Stomach (tissue), 8 donors: ENCODE measurements at regions not wholly inside any gene's neighbourhood (a gene's known extent, or its start where the extent isn't known, plus 50 kb on each side); places are given as distances from the start of the nearest gene placed in this dataset.
A peak's percentile ranks its signal among the peaks of the same experiment; 100 is the strongest.
"Not testable (repeated sequence)": the region's sequence is repeated elsewhere in the genome, so short reads cannot be mapped to it uniquely, and the experiment has no call there.

ENCODE experiments used
- DNase-seq, 2 donors: peaks; one replicate each; pipeline versions ENCODE4 v3.0.0 to v3.0.0-alpha.2; 2013 to 2019
- H3K27ac ChIP-seq, 5 donors: fragments of 200-600 bp in 4 of 5; sonication (generic) in 4 of 5; one replicate each; pipeline ENCODE4 v1.5.1; 2013 to 2019; ENCODE audit warnings: mild to moderate bottlenecking in 1 of 5, moderate library complexity in 1 of 5
- H3K27me3 ChIP-seq, 3 donors: fragments of 200-600 bp; sonication (generic); one replicate each; pipeline ENCODE4 v1.5.1; 2017 to 2019; ENCODE audit warnings: mixed run types in 1 of 3
- H3K36me3 ChIP-seq, 4 donors: fragments of 200-600 bp; sonication (generic); 1 replicate in 3 of 4; 2 replicates in 1 of 4; pipeline ENCODE4 v1.5.1; 2016 to 2019
- H3K4me1 ChIP-seq, 4 donors: fragments of 200-600 bp; sonication (generic); one replicate each; pipeline ENCODE4 v1.5.1; 2016 to 2019
- H3K4me3 ChIP-seq, 4 donors: fragments of 200-600 bp; sonication (generic) in 3 of 4; one replicate each; pipeline ENCODE4 v1.5.1; 2016 to 2019; ENCODE audit warnings: mild to moderate bottlenecking in 1 of 4
- H3K9me3 ChIP-seq, 4 donors: fragments of 200-600 bp; sonication (generic); one replicate each; pipeline ENCODE4 v1.5.1; 2016 to 2019
- EP300 ChIP-seq: sonication (generic); formaldehyde crosslinking; IDR thresholded peaks from one replicate; pipeline ENCODE4 v1.6.1; 2017; ENCODE audit warnings: antibody characterized with exemption
- POLR2A ChIP-seq, 4 donors: fragments of 450-650 bp; IDR thresholded peaks; one replicate each; pipeline ENCODE4 v1.6.1; 2016; ENCODE audit warnings: antibody characterized with exemption in 4 of 4, control low read depth in 2 of 4, mild to moderate bottlenecking in 1 of 4, moderate library complexity in 1 of 4
- POLR2AphosphoS5 ChIP-seq, 3 donors: sonication (generic); formaldehyde crosslinking; IDR thresholded peaks; one replicate each; pipeline ENCODE4 v1.6.1; 2016; ENCODE audit warnings: antibody characterized with exemption in 3 of 3
- WGBS, 5 donors: extraction: QIAGEN DNeasy Blood & Tissue Kit in 3 of 5; methylation state at CpG; one replicate each; pipeline versions ENCODE4 v1.1.5 to v1.1.7; 2013 to 2018; 5-methylcytosine and 5-hydroxymethylcytosine counted together
- intact Hi-C: fragments of 100-400 bp; cut with DNase I; formaldehyde crosslinking; loops from one replicate; pipeline ENCODE4 v1.15.1; 2023; ENCODE audit warnings: low total_unique reads
- TF ChIP-seq, protein P1 (sequence below), 7 experiments: fragments of 450-650 bp in 4 of 7; fragments of 200-600 bp in 3 of 7; sonication (generic) in 3 of 7; IDR thresholded peaks; one replicate each; pipeline ENCODE4 v1.5.1; 2016 to 2019; ENCODE audit warnings: antibody characterized with exemption in 7 of 7, control low read depth in 2 of 7, mild to moderate bottlenecking in 1 of 7
- donor health status: healthy with polysubstance abuse.
- donor health status: Bipolar disorder and iron deficiency.
- donor health status: healthy.

DNA sequence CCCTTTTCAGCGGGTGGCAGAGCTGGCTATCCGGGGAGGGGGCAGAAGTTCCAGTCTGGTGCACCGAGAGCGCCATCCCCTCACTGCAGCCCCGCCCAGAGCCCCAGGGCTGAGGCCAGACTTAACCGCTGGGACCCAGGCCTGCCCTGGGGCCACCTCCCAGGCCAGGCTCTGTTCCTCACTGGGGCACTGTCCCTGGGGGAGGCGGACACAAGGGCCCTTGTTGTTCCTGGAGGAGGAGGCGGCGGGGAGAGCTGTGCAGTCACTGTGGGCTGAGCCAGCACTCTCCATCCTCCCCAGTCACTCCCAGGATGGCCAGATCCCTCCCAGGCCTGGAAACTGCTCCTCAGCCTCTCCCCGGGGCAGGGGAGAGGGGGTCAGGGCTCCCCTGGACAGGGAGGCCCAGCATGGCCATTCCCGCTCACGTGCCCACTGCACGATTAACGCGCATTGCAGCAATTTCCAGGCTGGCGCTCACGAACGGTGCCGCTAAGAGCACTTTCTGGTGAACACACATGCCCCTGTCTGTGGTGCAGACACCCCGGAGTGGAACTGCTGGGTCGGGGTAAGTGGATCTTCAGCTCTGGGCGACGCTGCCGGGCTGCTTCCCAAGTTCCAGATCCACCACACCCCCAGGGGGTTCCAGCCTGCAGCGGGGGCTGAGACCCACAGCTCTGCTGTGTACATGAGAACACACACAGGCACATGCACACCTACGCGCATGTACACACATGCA lies 89.8 kb upstream of the SFSWAP start:
- Histone ChIP-seq H3K27me3 (peaks cover 0 to 79% (median 31%) of the 10 kb centered on the region in 3 donors), H3K36me3 (no peaks in the 10 kb centered on the region), H3K27ac (no peak overlapping the region), H3K4me1 (peaks cover 0 to 14% (median 7%) of the 10 kb centered on the region in 4 donors), H3K4me3 (no peak overlapping the region), H3K9me3 (no peaks in the 10 kb centered on the region)
- 72 to 80% (median 75%) methylated on average over 11 to 27 of the region's 27 CpGs for WGBS, 5 donors
- DNase-seq = peak in 1 of 2 donors; percentile 40
- intact Hi-C loops = no loop called here
- TF ChIP-seq, protein P1, sequence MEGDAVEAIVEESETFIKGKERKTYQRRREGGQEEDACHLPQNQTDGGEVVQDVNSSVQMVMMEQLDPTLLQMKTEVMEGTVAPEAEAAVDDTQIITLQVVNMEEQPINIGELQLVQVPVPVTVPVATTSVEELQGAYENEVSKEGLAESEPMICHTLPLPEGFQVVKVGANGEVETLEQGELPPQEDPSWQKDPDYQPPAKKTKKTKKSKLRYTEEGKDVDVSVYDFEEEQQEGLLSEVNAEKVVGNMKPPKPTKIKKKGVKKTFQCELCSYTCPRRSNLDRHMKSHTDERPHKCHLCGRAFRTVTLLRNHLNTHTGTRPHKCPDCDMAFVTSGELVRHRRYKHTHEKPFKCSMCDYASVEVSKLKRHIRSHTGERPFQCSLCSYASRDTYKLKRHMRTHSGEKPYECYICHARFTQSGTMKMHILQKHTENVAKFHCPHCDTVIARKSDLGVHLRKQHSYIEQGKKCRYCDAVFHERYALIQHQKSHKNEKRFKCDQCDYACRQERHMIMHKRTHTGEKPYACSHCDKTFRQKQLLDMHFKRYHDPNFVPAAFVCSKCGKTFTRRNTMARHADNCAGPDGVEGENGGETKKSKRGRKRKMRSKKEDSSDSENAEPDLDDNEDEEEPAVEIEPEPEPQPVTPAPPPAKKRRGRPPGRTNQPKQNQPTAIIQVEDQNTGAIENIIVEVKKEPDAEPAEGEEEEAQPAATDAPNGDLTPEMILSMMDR (IDR thresholded peaks at IDR 0.05) = no peak
- TF ChIP-seq POLR2A (IDR thresholded peaks at IDR 0.05) (no peak), POLR2AphosphoS5 (IDR thresholded peaks at IDR 0.05) (no peak), EP300 (no peak)

- DNase-seq = peak in 1 of 2 donors; percentile 58
- Histone ChIP-seq H3K27ac (no peak overlapping the region), H3K4me1 (peaks cover 0 to 14% (median 7%) of the 10 kb centered on the region in 4 donors), H3K4me3 (no peak overlapping the region), H3K27me3 (peaks cover 0 to 74% (median 30%) of the 10 kb centered on the region in 3 donors), H3K36me3 (no peaks in the 10 kb centered on the region), H3K9me3 (no peaks in the 10 kb centered on the region)
- no peak for TF ChIP-seq POLR2AphosphoS5 (IDR thresholded peaks at IDR 0.05)
- intact Hi-C loops = no loop called here
- 18 to 37% (median 33%) methylated on average over 15 to 19 of the region's 19 CpGs for WGBS, 5 donors
Measured at GRCh38 chr12:131621701-131622421, 89.0 kb upstream of the SFSWAP start.

DNA sequence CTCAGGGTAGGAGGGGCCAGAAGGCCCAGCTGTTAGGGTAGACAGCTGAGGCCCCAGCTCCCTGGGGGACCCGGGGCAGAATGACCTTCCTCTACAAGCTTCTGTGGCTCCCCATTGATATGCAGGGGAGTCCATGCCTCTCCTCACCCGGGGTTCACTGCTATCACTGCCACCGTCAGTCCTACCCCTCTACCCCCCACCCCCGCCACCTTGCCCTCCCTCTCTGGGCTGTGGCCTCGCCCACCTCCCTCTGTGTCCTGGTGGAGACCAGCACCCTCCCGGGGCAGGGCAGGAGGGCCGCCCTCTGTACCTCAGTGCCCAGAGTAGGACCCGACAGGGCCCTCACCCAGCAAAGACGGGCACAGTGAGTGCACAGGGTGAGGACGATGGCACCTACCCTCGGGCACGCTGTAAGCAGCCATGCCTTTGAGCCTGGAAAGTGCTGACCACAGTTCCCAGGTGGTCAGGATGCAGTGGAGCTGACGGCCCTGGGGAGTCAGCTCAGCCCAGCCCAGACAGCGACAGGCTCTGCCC lies 88.4 kb upstream of the SFSWAP start:
- 70 to 78% (median 71%) methylated on average over 14 of the region's 14 CpGs for WGBS, 5 donors
- no peak overlapping the region for H3K27ac ChIP-seq
- H3K4me1 ChIP-seq = peaks cover 0 to 14% (median 7%) of the 10 kb centered on the region in 4 donors
- intact Hi-C loops = no loop called here
- no peaks in the 10 kb centered on the region for H3K9me3 ChIP-seq
- no peak overlapping the region for H3K4me3 ChIP-seq
- TF ChIP-seq POLR2AphosphoS5 (IDR thresholded peaks at IDR 0.05) (no peak), EP300 (no peak), POLR2A (IDR thresholded peaks at IDR 0.05) (no peak)
- TF ChIP-seq, protein P1 (IDR thresholded peaks at IDR 0.05) = no peak
- H3K36me3 ChIP-seq = no peaks in the 10 kb centered on the region
- no peak for DNase-seq
- H3K27me3 ChIP-seq = peaks cover 0 to 68% (median 27%) of the 10 kb centered on the region in 3 donors

GRCh38 chr12:131623404-131624368 lies 87.2 kb upstream of the SFSWAP start:
- H3K36me3 ChIP-seq, intact Hi-C loops, DNase-seq, H3K4me3 ChIP-seq, H3K27ac ChIP-seq, H3K9me3 ChIP-seq: not testable (repeated sequence)
- 84 to 90% (median 87%) methylated on average over 3 to 15 of the region's 15 CpGs for WGBS, 5 donors
- H3K4me1 ChIP-seq = peaks cover 0 to 14% (median 7%) of the 10 kb centered on the region in 4 donors
- peaks cover 4 to 69% (median 32%) of the 10 kb centered on the region in 3 donors for H3K27me3 ChIP-seq

DNA sequence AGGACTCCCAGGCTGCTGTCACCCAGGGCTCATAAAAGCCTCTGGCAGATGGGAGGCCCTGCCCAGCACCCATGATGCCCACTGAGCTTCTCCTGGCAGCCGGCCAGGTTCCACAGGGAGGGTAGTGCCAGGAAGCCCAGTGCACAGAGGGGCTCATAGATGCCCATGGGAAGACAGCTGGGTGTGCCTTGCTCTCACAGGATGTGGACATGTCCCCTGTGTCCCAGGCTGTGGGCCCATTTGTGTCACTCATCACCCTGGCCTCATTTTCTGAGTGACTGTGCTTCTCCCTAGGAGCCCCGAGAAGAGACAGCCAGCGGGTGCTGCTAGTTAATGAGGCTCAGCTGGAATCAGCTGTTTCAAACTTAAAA lies 86.5 kb upstream of the SFSWAP start:
- Histone ChIP-seq H3K27me3 (peaks cover 4 to 69% (median 37%) of the 10 kb centered on the region in 3 donors), H3K4me1 (peaks cover 0 to 14% (median 7%) of the 10 kb centered on the region in 4 donors)
- H3K4me3 ChIP-seq, H3K9me3 ChIP-seq, H3K27ac ChIP-seq, DNase-seq, H3K36me3 ChIP-seq, intact Hi-C loops: not testable (repeated sequence)
- 24 to 39% (median 32%) methylated on average over 3 of the region's 3 CpGs for WGBS, 5 donors

DNA sequence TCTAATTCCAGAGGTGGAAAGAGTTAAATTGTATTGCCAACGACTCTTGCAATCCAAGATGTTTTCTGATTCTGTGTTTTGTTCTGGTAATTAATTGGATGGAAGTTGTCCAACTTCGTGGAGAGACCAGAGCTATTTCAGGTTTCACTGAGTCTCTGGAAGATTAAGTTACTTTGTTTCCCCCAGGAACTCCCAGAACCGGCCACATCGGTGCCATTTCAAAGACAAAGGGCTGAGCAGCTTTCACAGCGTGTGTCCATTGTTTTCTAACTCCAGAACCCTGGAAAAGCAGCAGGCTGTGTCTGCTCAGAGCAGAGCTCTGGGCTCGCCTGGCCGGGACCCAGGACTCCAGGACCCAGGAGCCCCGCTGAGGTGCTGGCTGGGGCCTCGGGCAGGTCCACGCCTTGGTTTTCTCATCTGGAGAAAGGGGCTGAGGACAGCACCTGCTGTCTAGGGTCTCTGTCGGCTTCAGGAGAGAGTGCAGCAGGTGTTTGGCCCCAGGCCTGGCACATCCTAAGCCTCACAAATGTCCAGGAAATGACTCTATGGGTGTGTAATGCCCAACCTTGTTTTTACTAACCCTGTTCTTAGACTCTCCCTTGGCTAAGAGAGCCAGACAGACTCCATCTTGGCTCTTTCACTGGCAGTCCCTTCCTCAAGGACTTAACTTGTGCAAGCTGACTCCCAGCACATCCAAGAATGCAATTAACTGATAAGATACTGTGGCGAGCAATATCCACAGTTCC lies 86.0 kb upstream of the SFSWAP start:
- WGBS, 5 donors = 12 to 25% (median 16%) methylated on average over 12 of the region's 12 CpGs
- H3K9me3 ChIP-seq, intact Hi-C loops, H3K4me3 ChIP-seq, H3K36me3 ChIP-seq, H3K27ac ChIP-seq, DNase-seq: not testable (repeated sequence)
- Histone ChIP-seq H3K4me1 (peaks cover 0 to 14% (median 7%) of the 10 kb centered on the region in 4 donors), H3K27me3 (peaks cover 4 to 69% (median 37%) of the 10 kb centered on the region in 3 donors)

- H3K36me3 ChIP-seq, DNase-seq, H3K4me3 ChIP-seq, intact Hi-C loops, H3K27ac ChIP-seq, H3K9me3 ChIP-seq: not testable (repeated sequence)
- Histone ChIP-seq H3K4me1 (peaks cover 0 to 14% (median 7%) of the 10 kb centered on the region in 4 donors), H3K27me3 (peaks cover 4 to 69% (median 30%) of the 10 kb centered on the region in 3 donors)
- WGBS, 5 donors = 45 to 68% (median 55%) methylated on average over 19 to 21 of the region's 21 CpGs
Measured at GRCh38 chr12:131625966-131626722, 84.7 kb upstream of the SFSWAP start.
